Endothelial cell of umbilical vein (primary cell): ENCODE measurements at regions not wholly inside any gene's neighbourhood (a gene's known extent, or its start where the extent isn't known, plus 50 kb on each side); places are given as distances from the start of the nearest gene placed in this dataset.

ENCODE experiments used
- BruUV-seq: library from RNA; stranded (reverse); fragments of 400-500 nt; replicated peaks from 2 replicates; lab custom pipeline; 2021; lab: Mats Ljungman, UMichigan
- CTCF ChIA-PET: fragments of 300-600, 350-600 bp; sonication (Branson Sonifier 250); formaldehyde crosslinking; loops from one replicate; lab custom pipeline; 2021; ENCODE audit warnings: antibody characterized with exemption, inconsistent platforms; lab: Charles Lee
- POLR2A ChIA-PET: fragments of 300-600, 350-600 bp; sonication (Branson Sonifier 250); formaldehyde crosslinking; loops from one replicate; lab custom pipeline; 2021; ENCODE audit warnings: antibody characterized with exemption, inconsistent platforms; lab: Charles Lee
- DNase-seq: peaks from one replicate; pipeline ENCODE4 v3.0.0-alpha.2; 2011; ENCODE audit warnings: low read depth, low spot score
- FAIRE-seq: peaks from 2 replicates; lab custom pipeline; 2011; peaks lifted over from hg19 to GRCh38; lab: Jason Lieb, UNC
- H2AFZ ChIP-seq: 2 replicates; pipeline ENCODE4 v1.6.0; 2012; ENCODE audit warnings: low read depth, low read length, control low read depth, inconsistent platforms
- H3K27ac ChIP-seq: 2 replicates; pipeline ENCODE4 v1.5.1; 2011; ENCODE audit warnings: low read depth, mild to moderate bottlenecking, control low read depth, low read length, moderate library complexity; ENCODE audit not compliant: insufficient read depth
- H3K27me3 ChIP-seq, 2 experiments: 2 replicates each; pipeline versions ENCODE4 v1.6.0 to v1.6.1; 2011; ENCODE audit warnings: low read length in 2 of 2, mixed read lengths in 1 of 2; ENCODE audit not compliant: control insufficient read depth in 2 of 2, insufficient read depth in 2 of 2
- H3K36me3 ChIP-seq, 2 experiments: 2 replicates in 1 of 2; 3 replicates in 1 of 2; pipeline ENCODE4 v1.5.1; 2011; ENCODE audit warnings: low read length in 2 of 2, mild to moderate bottlenecking in 1 of 2, moderate library complexity in 1 of 2; ENCODE audit not compliant: control insufficient read depth in 2 of 2, insufficient read depth in 2 of 2; ENCODE audit errors: extremely low read depth in 1 of 2
- H3K4me1 ChIP-seq: 3 replicates; pipeline ENCODE4 v1.5.1; 2011; ENCODE audit warnings: mild to moderate bottlenecking, low read length; ENCODE audit not compliant: control insufficient read depth, insufficient read depth; ENCODE audit errors: extremely low read depth
- H3K4me2 ChIP-seq: 2 replicates; pipeline ENCODE4 v1.6.1; 2011; ENCODE audit warnings: low read length, control low read depth, mixed read lengths; ENCODE audit not compliant: insufficient read depth
- H3K4me3 ChIP-seq, 3 experiments: fragments of 200-600 bp in 1 of 3; sonication (generic), shearing (Covaris generic) in 1 of 3; replicated peaks in 1 of 3; 2 replicates each; pipeline ENCODE4 v1.5.1; 2011 to 2016; ENCODE audit warnings: control low read depth in 3 of 3, low read length in 3 of 3, mild to moderate bottlenecking in 2 of 3, inconsistent platforms in 1 of 3, low read depth in 1 of 3, moderate library complexity in 1 of 3; ENCODE audit not compliant: insufficient read depth in 1 of 3
- H3K79me2 ChIP-seq: 2 replicates; pipeline ENCODE4 v1.6.0; 2012; ENCODE audit warnings: low read length, inconsistent platforms; ENCODE audit not compliant: control insufficient read depth, insufficient read depth
- H3K9ac ChIP-seq: replicated peaks from 2 replicates; pipeline ENCODE3; 2011; ENCODE audit warnings: low read length, control low read depth; ENCODE audit not compliant: insufficient read depth; ENCODE audit errors: extremely low read depth
- H3K9me1 ChIP-seq: replicated peaks from 3 replicates; pipeline ENCODE4 v1.6.0; 2011; ENCODE audit warnings: mild to moderate bottlenecking, low read length; ENCODE audit not compliant: control insufficient read depth, insufficient read depth; ENCODE audit errors: extremely low read depth
- H3K9me3 ChIP-seq: replicated peaks from 2 replicates; pipeline ENCODE4 v1.5.1; 2012; ENCODE audit warnings: low read length, inconsistent platforms; ENCODE audit not compliant: control insufficient read depth, insufficient read depth
- H4K20me1 ChIP-seq: replicated peaks from 2 replicates; pipeline ENCODE3; 2011; ENCODE audit warnings: mild to moderate bottlenecking, low read length; ENCODE audit not compliant: control insufficient read depth, insufficient read depth; ENCODE audit errors: extremely low read depth
- EZH2 ChIP-seq: IDR thresholded peaks from 2 replicates; pipeline ENCODE4 v1.6.1; 2012; ENCODE audit warnings: borderline replicate concordance, low read depth, mild to moderate bottlenecking, moderate library complexity, low read length, inconsistent platforms; ENCODE audit not compliant: severe bottlenecking
- FOS ChIP-seq: IDR thresholded peaks from 2 replicates; pipeline ENCODE4 v1.6.1; 2011; ENCODE audit warnings: mild to moderate bottlenecking, low read length, moderate library complexity, borderline replicate concordance; ENCODE audit not compliant: insufficient read depth
- GATA2 ChIP-seq: IDR thresholded peaks from 2 replicates; pipeline ENCODE4 v1.7.0; 2011; ENCODE audit warnings: low read depth, mild to moderate bottlenecking, moderate library complexity, mixed read lengths, low read length; ENCODE audit not compliant: insufficient read length, insufficient read depth
- JUN ChIP-seq: IDR thresholded peaks from 2 replicates; pipeline ENCODE4 v1.6.1; 2011; ENCODE audit warnings: borderline replicate concordance, low read depth; ENCODE audit not compliant: insufficient read length, insufficient read depth
- MYC ChIP-seq: IDR thresholded peaks from one replicate; pipeline ENCODE4 v1.6.1; 2011; ENCODE audit warnings: mild to moderate bottlenecking, low read depth, low read length
- POLR2A ChIP-seq: IDR thresholded peaks from 2 replicates; pipeline ENCODE4 v1.6.1; 2012; ENCODE audit warnings: low read depth, mild to moderate bottlenecking, control low read depth, low read length
- POLR2AphosphoS5 ChIP-seq: IDR thresholded peaks from 2 replicates; pipeline ENCODE4 v1.6.1; 2012; ENCODE audit warnings: low read depth, mild to moderate bottlenecking, control low read depth, low read length, moderate library complexity; ENCODE audit not compliant: insufficient read depth
- dilution Hi-C: fragments of 300-500 bp; cut with MboI; formaldehyde crosslinking; loops from one replicate; pipeline ENCODE4 v1.15.0; 2019; ENCODE audit warnings: low sequenced_read_pairs; ENCODE audit not compliant: extremely low pct_ligation_motif_present
- intact Hi-C: fragments of 100-400 bp; cut with micrococcal nuclease; formaldehyde crosslinking; loops from one replicate; pipeline ENCODE4 v1.10.0; 2022
- TF ChIP-seq, protein P1 (sequence below): IDR thresholded peaks from 2 replicates; pipeline ENCODE4 v1.6.1; 2011; ENCODE audit not compliant: insufficient read depth, insufficient read length
- TF ChIP-seq, protein P2 (sequence below), 2 donors: IDR thresholded peaks; 1 replicate in 1 of 2; 2 replicates in 1 of 2; pipeline ENCODE4 v1.5.1; 2011; ENCODE audit warnings: low read length in 2 of 2, mild to moderate bottlenecking in 2 of 2, moderate library complexity in 2 of 2, control low read depth in 1 of 2, inconsistent platforms in 1 of 2, low read depth in 1 of 2; ENCODE audit not compliant: insufficient read depth in 1 of 2; ENCODE audit errors: extremely low read depth in 1 of 2

DNA sequence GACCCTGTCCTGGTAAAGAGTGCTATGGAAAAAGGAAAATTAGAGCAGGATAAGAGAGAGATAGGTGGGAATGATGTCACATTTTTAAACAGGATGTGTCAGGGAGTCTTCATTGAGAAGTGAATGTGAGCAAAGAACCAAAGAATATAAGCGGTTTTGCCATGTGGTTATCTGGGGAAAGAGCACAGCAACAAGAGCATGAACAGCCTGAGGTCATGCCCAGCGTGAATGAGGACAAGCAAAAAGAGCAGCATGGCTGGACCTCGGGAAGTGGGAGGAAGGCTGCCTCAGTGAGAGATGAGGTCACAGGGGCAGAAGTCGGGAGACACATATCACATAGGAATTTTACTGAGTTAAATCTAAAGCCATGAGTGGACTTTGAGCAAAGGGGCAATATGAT lies 82.8 kb upstream of the HES1 start:
- ChIA-PET POLR2A (no interaction called here), CTCF (no interaction called here)
- no peak for TF ChIP-seq MYC
- TF ChIP-seq POLR2A: no peak
- TF ChIP-seq FOS: no peak
- no peak for TF ChIP-seq GATA2
- TF ChIP-seq, protein P1, sequence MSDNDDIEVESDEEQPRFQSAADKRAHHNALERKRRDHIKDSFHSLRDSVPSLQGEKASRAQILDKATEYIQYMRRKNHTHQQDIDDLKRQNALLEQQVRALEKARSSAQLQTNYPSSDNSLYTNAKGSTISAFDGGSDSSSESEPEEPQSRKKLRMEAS: no peak

DNA sequence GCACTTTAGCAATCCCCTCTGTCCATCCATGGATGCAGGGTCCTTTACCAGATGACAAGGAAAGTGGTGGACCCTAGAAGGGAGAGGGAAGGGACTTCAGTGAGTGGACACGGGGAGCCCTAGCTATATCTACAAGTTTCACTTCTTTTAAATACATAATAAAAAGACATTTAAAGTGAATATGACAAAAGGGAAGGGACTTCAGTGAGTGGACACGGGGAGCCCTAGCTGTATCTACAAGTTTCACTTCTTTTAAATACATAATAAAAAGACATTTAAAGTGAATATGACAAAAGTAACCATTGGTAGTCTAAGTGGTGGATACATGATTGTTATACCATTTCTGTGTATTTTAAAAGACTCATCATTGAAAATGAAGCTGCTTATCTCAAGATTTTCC lies 81.9 kb upstream of the HES1 start:
- CTCF ChIA-PET: interaction anchor here (1.0 to 1.1 kb wide), 2 partner anchors 11 to 87 kb away, joined by 3 to 4 read pairs; no protein-coding TSS in a partner anchor
- intact Hi-C loops (no loop called here), dilution Hi-C loops (no loop called here)
- Histone ChIP-seq H3K4me2 (no peak overlapping the region), H3K4me3 (no peak overlapping the region), H3K4me1 (peaks cover 4% of the 10 kb centered on the region), H4K20me1 (no peaks in the 10 kb centered on the region), H3K9ac (no peak overlapping the region), H3K27me3 (no peaks in the 10 kb centered on the region), H3K9me3 (peaks cover 2% of the 10 kb centered on the region), H2AFZ (no peak overlapping the region), H3K27ac (no peak overlapping the region), H3K9me1 (no peaks in the 10 kb centered on the region), H3K79me2 (no peaks in the 10 kb centered on the region), H3K36me3 (no peaks in the 10 kb centered on the region)
- no TSS peak for BruUV-seq
- no peak for DNase-seq
- FAIRE-seq: no peak
- POLR2A ChIA-PET: no interaction called here
- TF ChIP-seq FOS: no peak
- TF ChIP-seq EZH2: no peak
- no peak for TF ChIP-seq JUN
- no peak for TF ChIP-seq POLR2A
- TF ChIP-seq GATA2: no peak
- no peak for TF ChIP-seq POLR2AphosphoS5
- no peak for TF ChIP-seq MYC
- TF ChIP-seq, protein P2, sequence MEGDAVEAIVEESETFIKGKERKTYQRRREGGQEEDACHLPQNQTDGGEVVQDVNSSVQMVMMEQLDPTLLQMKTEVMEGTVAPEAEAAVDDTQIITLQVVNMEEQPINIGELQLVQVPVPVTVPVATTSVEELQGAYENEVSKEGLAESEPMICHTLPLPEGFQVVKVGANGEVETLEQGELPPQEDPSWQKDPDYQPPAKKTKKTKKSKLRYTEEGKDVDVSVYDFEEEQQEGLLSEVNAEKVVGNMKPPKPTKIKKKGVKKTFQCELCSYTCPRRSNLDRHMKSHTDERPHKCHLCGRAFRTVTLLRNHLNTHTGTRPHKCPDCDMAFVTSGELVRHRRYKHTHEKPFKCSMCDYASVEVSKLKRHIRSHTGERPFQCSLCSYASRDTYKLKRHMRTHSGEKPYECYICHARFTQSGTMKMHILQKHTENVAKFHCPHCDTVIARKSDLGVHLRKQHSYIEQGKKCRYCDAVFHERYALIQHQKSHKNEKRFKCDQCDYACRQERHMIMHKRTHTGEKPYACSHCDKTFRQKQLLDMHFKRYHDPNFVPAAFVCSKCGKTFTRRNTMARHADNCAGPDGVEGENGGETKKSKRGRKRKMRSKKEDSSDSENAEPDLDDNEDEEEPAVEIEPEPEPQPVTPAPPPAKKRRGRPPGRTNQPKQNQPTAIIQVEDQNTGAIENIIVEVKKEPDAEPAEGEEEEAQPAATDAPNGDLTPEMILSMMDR (IDR thresholded peaks at IDR 0.05; ENCODE audit: extremely low read depth in 1 of 2, insufficient read depth in 1 of 2, low read depth in 1 of 2, low read length in 2 of 2): no peak
- TF ChIP-seq, protein P1: no peak

More for the DNA sequence above, 82.8 kb upstream of the HES1 start:
- H3K27ac ChIP-seq: no peak overlapping the region
- FAIRE-seq (no peak), DNase-seq (no peak)
- no peak overlapping the region for H3K4me2 ChIP-seq
- H3K9me1 ChIP-seq: no peaks in the 10 kb centered on the region
- H3K9ac ChIP-seq: no peak overlapping the region
- H3K4me3 ChIP-seq: no peak overlapping the region
- H2AFZ ChIP-seq: no peak overlapping the region
- H3K79me2 ChIP-seq: no peaks in the 10 kb centered on the region
- H3K9me3 ChIP-seq: peaks cover 2% of the 10 kb centered on the region
- H4K20me1 ChIP-seq: no peaks in the 10 kb centered on the region
- H3K4me1 ChIP-seq: peaks cover 4% of the 10 kb centered on the region
- intact Hi-C loops (no loop called here), dilution Hi-C loops (no loop called here)
- BruUV-seq: no TSS peak
- no peaks in the 10 kb centered on the region for H3K36me3 ChIP-seq
- H3K27me3 ChIP-seq: no peaks in the 10 kb centered on the region
